K562 (cell line): ENCODE measurements at regions not wholly inside any gene's neighbourhood (a gene's known extent, or its start where the extent isn't known, plus 50 kb on each side); places are given as distances from the start of the nearest gene placed in this dataset.

Experiments
- ATAC-seq: fragments of 200-7000 bp; cut with Tn5 transposase; 3 replicates; pipeline ENCODE4 v1.9.1; 2020; ENCODE audit warnings: moderate library complexity
- BruUV-seq: library from RNA; stranded (reverse); fragments of 400-500 nt; replicated peaks from 2 replicates; lab custom pipeline; 2021; lab: Mats Ljungman, UMichigan
- CTCF ChIA-PET: fragments of 300-600 bp; formaldehyde crosslinking; extraction: SDS; loops from one replicate; lab custom pipeline; 2021; ENCODE audit warnings: low intra/inter-chr PET ratio; lab: Yijun Ruan, JAX
- POLR2A ChIA-PET: fragments of 300-600, 350-650 bp; sonication (Branson Sonifier 250); formaldehyde crosslinking; extraction: SDS; loops from one replicate; lab custom pipeline; 2021; ENCODE audit warnings: antibody characterized with exemption, inconsistent platforms; lab: Yijun Ruan, JAX
- DNase-seq, 4 experiments: peaks; one replicate each; pipeline versions ENCODE4 v3.0.0 to v3.0.0-alpha.2; 2011 to 2018; ENCODE audit warnings: low spot score in 3 of 4, mixed read lengths in 3 of 4; ENCODE audit errors: extremely low read depth in 1 of 4
- FAIRE-seq: peaks from 2 replicates; lab custom pipeline; 2011; peaks lifted over from hg19 to GRCh38; lab: Jason Lieb, UNC
- H2AFZ ChIP-seq: 2 replicates; pipeline ENCODE4 v1.6.0; 2011; ENCODE audit warnings: low read depth, low read length, control low read depth, inconsistent platforms
- H3K27ac ChIP-seq: fragments of 200-600 bp; 3 replicates; pipeline ENCODE4 v1.8.0; 2011; ENCODE audit warnings: low read depth, mild to moderate bottlenecking, control low read depth, inconsistent platforms, low read length, moderate library complexity, mixed read lengths; ENCODE audit errors: extremely low read depth
- H3K27me3 ChIP-seq, 2 experiments: fragments of 300-600 bp in 1 of 2; 2 replicates in 1 of 2; 3 replicates in 1 of 2; pipeline versions ENCODE4 v1.6.0 to v1.8.0; 2011; ENCODE audit warnings: inconsistent platforms in 2 of 2, low read length in 2 of 2, mild to moderate bottlenecking in 1 of 2, mixed read lengths in 1 of 2, moderate library complexity in 1 of 2; ENCODE audit not compliant: control insufficient read depth in 2 of 2, insufficient read depth in 2 of 2
- H3K36me3 ChIP-seq: fragments of 300-600 bp; 3 replicates; pipeline ENCODE4 v1.8.0; 2011; ENCODE audit warnings: mild to moderate bottlenecking, low read length, inconsistent platforms; ENCODE audit not compliant: control insufficient read depth, insufficient read depth
- H3K4me1 ChIP-seq, 2 experiments: fragments of 200-600 bp in 1 of 2; replicated peaks in 1 of 2; 2 replicates in 1 of 2; 3 replicates in 1 of 2; pipeline versions ENCODE4 v1.5.1 to v1.8.0; 2011; ENCODE audit warnings: inconsistent platforms in 2 of 2, low read length in 2 of 2, mild to moderate bottlenecking in 1 of 2, mixed read lengths in 1 of 2, moderate library complexity in 1 of 2; ENCODE audit not compliant: control insufficient read depth in 2 of 2, insufficient read depth in 2 of 2
- H3K4me2 ChIP-seq: 2 replicates; pipeline ENCODE4 v1.6.1; 2011; ENCODE audit warnings: low read length, control low read depth, inconsistent platforms, mixed read lengths; ENCODE audit not compliant: insufficient read depth
- H3K4me3 ChIP-seq: fragments of 200-600 bp; sonication (generic), shearing (Covaris generic); 2 replicates; pipeline ENCODE4 v1.5.1; 2016; ENCODE audit warnings: control low read depth, inconsistent platforms
- H3K79me2 ChIP-seq: fragments of 200-600 bp; 3 replicates; pipeline ENCODE4 v1.8.0; 2011; ENCODE audit warnings: low read length, inconsistent platforms; ENCODE audit not compliant: control insufficient read depth, insufficient read depth
- H3K9ac ChIP-seq, 2 experiments: 2 replicates each; pipeline versions ENCODE4 v1.6.0 to v1.6.1; 2011; ENCODE audit warnings: low read depth in 2 of 2, low read length in 2 of 2, control low read depth in 1 of 2, inconsistent platforms in 1 of 2, mild to moderate bottlenecking in 1 of 2, mixed read lengths in 1 of 2; ENCODE audit not compliant: insufficient read depth in 1 of 2
- H3K9me1 ChIP-seq: one replicate; pipeline ENCODE4 v1.6.0; 2011; ENCODE audit warnings: inconsistent platforms, mild to moderate bottlenecking, low read length, moderate library complexity; ENCODE audit not compliant: control insufficient read depth, insufficient read depth
- H3K9me3 ChIP-seq: replicated peaks from 2 replicates; pipeline ENCODE4 v1.5.1; 2011; ENCODE audit warnings: low read depth, low read length, inconsistent platforms; ENCODE audit not compliant: control insufficient read depth, insufficient read depth
- H4K20me1 ChIP-seq: replicated peaks from 2 replicates; pipeline ENCODE4 v1.6.1; 2011; ENCODE audit warnings: low read length, inconsistent platforms, mixed read lengths; ENCODE audit not compliant: control insufficient read depth, insufficient read depth
- ATF1 ChIP-seq, 2 experiments: fragments of 450-650 bp in 1 of 2; IDR thresholded peaks; 2 replicates each; pipeline ENCODE4 v1.6.1; 2016; ENCODE audit warnings: missing compliant biosample characterization in 1 of 2, missing genetic modification characterization in 1 of 2
- BRF1 ChIP-seq: IDR thresholded peaks from 3 replicates; pipeline ENCODE4 v1.6.1; 2011; ENCODE audit warnings: borderline replicate concordance, mild to moderate bottlenecking; ENCODE audit not compliant: insufficient read length; ENCODE audit errors: extremely low read depth
- MTF1 ChIP-seq: fragments of 250-450 bp; sonication (Bioruptor Pico); IDR thresholded peaks from 2 replicates; pipeline ENCODE4 v1.9.0; 2021; ENCODE audit warnings: moderate library complexity, mild to moderate bottlenecking, inconsistent platforms, borderline replicate concordance
- SAFB2 ChIP-seq: fragments of 200-400 bp; formaldehyde crosslinking; IDR thresholded peaks from 2 replicates; pipeline ENCODE4 v1.6.1; 2018; ENCODE audit warnings: borderline replicate concordance, low read length, low read depth, moderate library complexity; ENCODE audit not compliant: severe bottlenecking
- SRSF1 ChIP-seq: fragments of 200-400 bp; formaldehyde crosslinking; IDR thresholded peaks from 2 replicates; pipeline ENCODE4 v1.6.1; 2017; ENCODE audit warnings: mild to moderate bottlenecking, low read depth, low read length, moderate library complexity
- ZNF431 ChIP-seq: sonication (generic); formaldehyde crosslinking; IDR thresholded peaks from 2 replicates; pipeline ENCODE4 v1.8.0; 2022; ENCODE audit warnings: mild to moderate bottlenecking, missing genetic modification reagents
- ZSCAN29 ChIP-seq: fragments of 450-650 bp; IDR thresholded peaks from 2 replicates; pipeline ENCODE4 v1.6.1; 2017
- WGBS: fragments of 100-300 bp; shearing (Covaris generic); methylation state at CpG from one replicate; pipeline ENCODE4 v1.1.6; 2016; ENCODE audit warnings: low coverage, mixed read lengths; ENCODE audit not compliant: insufficient coverage; ENCODE audit errors: missing lambda C conversion rate; 5-methylcytosine and 5-hydroxymethylcytosine counted together
- in situ Hi-C: fragments of 300-500 bp; cut with MboI; formaldehyde crosslinking; loops from 4 replicates; pipeline ENCODE4 v1.15.0; 2018; ENCODE audit warnings: inconsistent platforms, mixed read lengths
- intact Hi-C: fragments of 100-400 bp; cut with micrococcal nuclease; formaldehyde crosslinking; loops from 2 replicates; pipeline ENCODE4 v1.14.2; 2022
- TF ChIP-seq, protein P1 (sequence below): conservative IDR thresholded peaks from 2 replicates; pipeline ENCODE4 v1.6.1; 2011; ENCODE audit warnings: low read depth, mild to moderate bottlenecking, low read length; ENCODE audit not compliant: control insufficient read depth

DNA sequence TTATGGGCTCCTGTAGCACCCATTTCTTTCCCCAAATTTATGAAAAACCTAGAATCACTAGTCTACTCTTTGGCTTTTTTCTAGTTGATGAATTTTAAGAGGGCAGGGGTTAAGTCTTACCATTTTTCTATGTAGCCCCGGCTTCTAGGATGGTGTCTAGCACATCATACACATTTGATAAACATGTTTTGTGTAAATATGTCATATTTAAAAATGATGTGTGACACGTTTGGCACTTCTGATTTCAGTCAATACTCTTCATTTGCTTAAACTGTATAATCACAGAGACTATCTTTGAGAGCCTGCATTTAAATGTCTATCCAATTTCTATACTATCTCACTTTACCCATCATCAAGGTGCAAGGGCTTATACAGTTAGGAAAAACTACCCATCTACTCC is 331.1 kb downstream of the TDRD15 start:
- in situ Hi-C loops (no loop called here), intact Hi-C loops (no loop called here)
- TF ChIP-seq, protein P1, sequence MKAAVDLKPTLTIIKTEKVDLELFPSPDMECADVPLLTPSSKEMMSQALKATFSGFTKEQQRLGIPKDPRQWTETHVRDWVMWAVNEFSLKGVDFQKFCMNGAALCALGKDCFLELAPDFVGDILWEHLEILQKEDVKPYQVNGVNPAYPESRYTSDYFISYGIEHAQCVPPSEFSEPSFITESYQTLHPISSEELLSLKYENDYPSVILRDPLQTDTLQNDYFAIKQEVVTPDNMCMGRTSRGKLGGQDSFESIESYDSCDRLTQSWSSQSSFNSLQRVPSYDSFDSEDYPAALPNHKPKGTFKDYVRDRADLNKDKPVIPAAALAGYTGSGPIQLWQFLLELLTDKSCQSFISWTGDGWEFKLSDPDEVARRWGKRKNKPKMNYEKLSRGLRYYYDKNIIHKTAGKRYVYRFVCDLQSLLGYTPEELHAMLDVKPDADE = no peak
- TF ChIP-seq ZSCAN29 (no peak), SRSF1 (no peak), BRF1 (no peak), SAFB2 (no peak), MTF1 (CRISPR knock-in tag) (no peak), ZNF431 (CRISPR knock-in tag) (no peak), ATF1 (CRISPR knock-in tag; IDR thresholded peaks at IDR 0.05) (no peak), ATF1 (tag; IDR thresholded peaks at IDR 0.05) (no peak)
- TF ChIP-seq, all 486 proteins: peak for 0
- Histone ChIP-seq H3K27me3 (no peaks in the 10 kb centered on the region), H4K20me1 (no peaks in the 10 kb centered on the region), H2AFZ (no peak overlapping the region), H3K9me3 (no peaks in the 10 kb centered on the region), H3K9me1 (no peaks in the 10 kb centered on the region), H3K4me3 (no peak overlapping the region), H3K9ac (no peak overlapping the region), H3K4me1 (no peaks in the 10 kb centered on the region), H3K36me3 (no peaks in the 10 kb centered on the region), H3K4me2 (no peak overlapping the region), H3K27ac (no peak overlapping the region), H3K79me2 (no peaks in the 10 kb centered on the region)
- 6% methylated on average over 2 of the region's 2 CpGs for WGBS
- ChIA-PET CTCF (no interaction called here), POLR2A (no interaction called here)
- FAIRE-seq (no peak), ATAC-seq (no peak), DNase-seq (no peak)
- BruUV-seq = no TSS peak
